ENCODE measurements at regions not wholly inside any gene's neighbourhood (a gene's known extent, or its start where the extent isn't known, plus 50 kb on each side); places are given as distances from the start of the nearest gene placed in this dataset.

GRCh38 chr4:8745005-8745790 lies 126.4 kb downstream of the HMX1 start:
- TF ChIP-seq CTCF (IDR thresholded peaks at IDR 0.05; ENCODE audit: unreplicated experiment): no peak
- no peak overlapping the region for H3K27ac Mint-ChIP-seq (ENCODE audit: low read depth, unreplicated experiment)
- no TSS peak for BruUV-seq (replicated peaks)
- intact Hi-C loops (cut with micrococcal nuclease): no loop called here
- no peaks in the 10 kb centered on the region for H3K4me1 Mint-ChIP-seq (ENCODE audit: insufficient read depth, unreplicated experiment)
- ChIA-PET POLR2A (no interaction called here), CTCF (no interaction called here)
- peaks cover 28% of the 10 kb centered on the region for H3K9me3 Mint-ChIP-seq (ENCODE audit: unreplicated experiment)
- DNase-seq (ENCODE audit: unreplicated experiment): no peak
- peaks cover 11% of the 10 kb centered on the region for H3K27me3 Mint-ChIP-seq (ENCODE audit: insufficient read depth, unreplicated experiment)
- H3K36me3 Mint-ChIP-seq (ENCODE audit: insufficient read depth, unreplicated experiment): no peaks in the 10 kb centered on the region
- H3K4me3 Mint-ChIP-seq (ENCODE audit: unreplicated experiment): no peak overlapping the region

- Mint-ChIP-seq H3K9me3 (ENCODE audit: unreplicated experiment) (peaks cover 20% of the 10 kb centered on the region), H3K4me1 (ENCODE audit: insufficient read depth, unreplicated experiment) (no peaks in the 10 kb centered on the region), H3K4me3 (ENCODE audit: unreplicated experiment) (no peak overlapping the region), H3K27me3 (ENCODE audit: insufficient read depth, unreplicated experiment) (peaks cover 2% of the 10 kb centered on the region), H3K27ac (ENCODE audit: low read depth, unreplicated experiment) (no peak overlapping the region), H3K36me3 (ENCODE audit: insufficient read depth, unreplicated experiment) (no peaks in the 10 kb centered on the region)
- DNase-seq (ENCODE audit: unreplicated experiment): no peak
- no peak for TF ChIP-seq CTCF (IDR thresholded peaks at IDR 0.05; ENCODE audit: unreplicated experiment)
- CTCF ChIA-PET: no interaction called here
- POLR2A ChIA-PET: no interaction called here
- BruUV-seq (replicated peaks): no TSS peak
- intact Hi-C loops (cut with micrococcal nuclease): no loop called here
Measured at GRCh38 chr4:8744083-8744805, 127.4 kb downstream of the HMX1 start.

GRCh38 chr4:8742546-8742945 lies 129.1 kb downstream of the HMX1 start:
- intact Hi-C loops (cut with micrococcal nuclease): no loop called here
- ChIA-PET CTCF (no interaction called here), POLR2A (no interaction called here)
- H3K36me3 Mint-ChIP-seq (ENCODE audit: insufficient read depth, unreplicated experiment): no peaks in the 10 kb centered on the region
- no peaks in the 10 kb centered on the region for H3K4me1 Mint-ChIP-seq (ENCODE audit: insufficient read depth, unreplicated experiment)
- peaks cover 17% of the 10 kb centered on the region for H3K9me3 Mint-ChIP-seq (ENCODE audit: unreplicated experiment)
- no TSS peak for BruUV-seq (replicated peaks)
- no peak for DNase-seq (ENCODE audit: unreplicated experiment)
- no peak overlapping the region for H3K27ac Mint-ChIP-seq (ENCODE audit: low read depth, unreplicated experiment)
- no peak for TF ChIP-seq CTCF (IDR thresholded peaks at IDR 0.05; ENCODE audit: unreplicated experiment)
- no peaks in the 10 kb centered on the region for H3K27me3 Mint-ChIP-seq (ENCODE audit: insufficient read depth, unreplicated experiment)
- no peak overlapping the region for H3K4me3 Mint-ChIP-seq (ENCODE audit: unreplicated experiment)

GRCh38 chr4:8741513-8742226 lies 130.0 kb downstream of the HMX1 start:
- H3K36me3 Mint-ChIP-seq (ENCODE audit: insufficient read depth, unreplicated experiment): no peaks in the 10 kb centered on the region
- no peak overlapping the region for H3K4me3 Mint-ChIP-seq (ENCODE audit: unreplicated experiment)
- H3K9me3 Mint-ChIP-seq (ENCODE audit: unreplicated experiment): peaks cover 14% of the 10 kb centered on the region
- H3K4me1 Mint-ChIP-seq (ENCODE audit: insufficient read depth, unreplicated experiment): no peaks in the 10 kb centered on the region
- no peak for TF ChIP-seq CTCF (IDR thresholded peaks at IDR 0.05; ENCODE audit: unreplicated experiment)
- intact Hi-C loops (cut with micrococcal nuclease): no loop called here
- ChIA-PET POLR2A (no interaction called here), CTCF (no interaction called here)
- no peak overlapping the region for H3K27ac Mint-ChIP-seq (ENCODE audit: low read depth, unreplicated experiment)
- no TSS peak for BruUV-seq (replicated peaks)
- H3K27me3 Mint-ChIP-seq (ENCODE audit: insufficient read depth, unreplicated experiment): no peaks in the 10 kb centered on the region
- DNase-seq (ENCODE audit: unreplicated experiment): no peak

Measured in MCF 10A (cell line).